K562 (cell line): ENCODE measurements at regions not wholly inside any gene's neighbourhood (a gene's known extent, or its start where the extent isn't known, plus 50 kb on each side); places are given as distances from the start of the nearest gene placed in this dataset.

Experiments
- ATAC-seq: fragments of 200-7000 bp; cut with Tn5 transposase; 3 replicates; pipeline ENCODE4 v1.9.1; 2020; ENCODE audit warnings: moderate library complexity
- BruUV-seq: library from RNA; stranded (reverse); fragments of 400-500 nt; replicated peaks from 2 replicates; lab custom pipeline; 2021; lab: Mats Ljungman, UMichigan
- CTCF ChIA-PET: fragments of 300-600 bp; formaldehyde crosslinking; extraction: SDS; loops from one replicate; lab custom pipeline; 2021; ENCODE audit warnings: low intra/inter-chr PET ratio; lab: Yijun Ruan, JAX
- POLR2A ChIA-PET: fragments of 300-600, 350-650 bp; sonication (Branson Sonifier 250); formaldehyde crosslinking; extraction: SDS; loops from one replicate; lab custom pipeline; 2021; ENCODE audit warnings: antibody characterized with exemption, inconsistent platforms; lab: Yijun Ruan, JAX
- DNase-seq, 4 experiments: peaks; one replicate each; pipeline versions ENCODE4 v3.0.0 to v3.0.0-alpha.2; 2011 to 2018; ENCODE audit warnings: low spot score in 3 of 4, mixed read lengths in 3 of 4; ENCODE audit errors: extremely low read depth in 1 of 4
- FAIRE-seq: peaks from 2 replicates; lab custom pipeline; 2011; peaks lifted over from hg19 to GRCh38; lab: Jason Lieb, UNC
- H2AFZ ChIP-seq: 2 replicates; pipeline ENCODE4 v1.6.0; 2011; ENCODE audit warnings: low read depth, low read length, control low read depth, inconsistent platforms
- H3K27ac ChIP-seq: fragments of 200-600 bp; 3 replicates; pipeline ENCODE4 v1.8.0; 2011; ENCODE audit warnings: low read depth, mild to moderate bottlenecking, control low read depth, inconsistent platforms, low read length, moderate library complexity, mixed read lengths; ENCODE audit errors: extremely low read depth
- H3K27me3 ChIP-seq, 2 experiments: fragments of 300-600 bp in 1 of 2; 2 replicates in 1 of 2; 3 replicates in 1 of 2; pipeline versions ENCODE4 v1.6.0 to v1.8.0; 2011; ENCODE audit warnings: inconsistent platforms in 2 of 2, low read length in 2 of 2, mild to moderate bottlenecking in 1 of 2, mixed read lengths in 1 of 2, moderate library complexity in 1 of 2; ENCODE audit not compliant: control insufficient read depth in 2 of 2, insufficient read depth in 2 of 2
- H3K36me3 ChIP-seq: fragments of 300-600 bp; 3 replicates; pipeline ENCODE4 v1.8.0; 2011; ENCODE audit warnings: mild to moderate bottlenecking, low read length, inconsistent platforms; ENCODE audit not compliant: control insufficient read depth, insufficient read depth
- H3K4me1 ChIP-seq, 2 experiments: fragments of 200-600 bp in 1 of 2; replicated peaks in 1 of 2; 2 replicates in 1 of 2; 3 replicates in 1 of 2; pipeline versions ENCODE4 v1.5.1 to v1.8.0; 2011; ENCODE audit warnings: inconsistent platforms in 2 of 2, low read length in 2 of 2, mild to moderate bottlenecking in 1 of 2, mixed read lengths in 1 of 2, moderate library complexity in 1 of 2; ENCODE audit not compliant: control insufficient read depth in 2 of 2, insufficient read depth in 2 of 2
- H3K4me2 ChIP-seq: 2 replicates; pipeline ENCODE4 v1.6.1; 2011; ENCODE audit warnings: low read length, control low read depth, inconsistent platforms, mixed read lengths; ENCODE audit not compliant: insufficient read depth
- H3K4me3 ChIP-seq: fragments of 200-600 bp; sonication (generic), shearing (Covaris generic); 2 replicates; pipeline ENCODE4 v1.5.1; 2016; ENCODE audit warnings: control low read depth, inconsistent platforms
- H3K79me2 ChIP-seq: fragments of 200-600 bp; 3 replicates; pipeline ENCODE4 v1.8.0; 2011; ENCODE audit warnings: low read length, inconsistent platforms; ENCODE audit not compliant: control insufficient read depth, insufficient read depth
- H3K9ac ChIP-seq, 2 experiments: 2 replicates each; pipeline versions ENCODE4 v1.6.0 to v1.6.1; 2011; ENCODE audit warnings: low read depth in 2 of 2, low read length in 2 of 2, control low read depth in 1 of 2, inconsistent platforms in 1 of 2, mild to moderate bottlenecking in 1 of 2, mixed read lengths in 1 of 2; ENCODE audit not compliant: insufficient read depth in 1 of 2
- H3K9me1 ChIP-seq: one replicate; pipeline ENCODE4 v1.6.0; 2011; ENCODE audit warnings: inconsistent platforms, mild to moderate bottlenecking, low read length, moderate library complexity; ENCODE audit not compliant: control insufficient read depth, insufficient read depth
- H3K9me3 ChIP-seq: replicated peaks from 2 replicates; pipeline ENCODE4 v1.5.1; 2011; ENCODE audit warnings: low read depth, low read length, inconsistent platforms; ENCODE audit not compliant: control insufficient read depth, insufficient read depth
- H4K20me1 ChIP-seq: replicated peaks from 2 replicates; pipeline ENCODE4 v1.6.1; 2011; ENCODE audit warnings: low read length, inconsistent platforms, mixed read lengths; ENCODE audit not compliant: control insufficient read depth, insufficient read depth
- CREB3 ChIP-seq: fragments of 450-650 bp; conservative IDR thresholded peaks from 2 replicates; pipeline ENCODE4 v1.6.1; 2016; ENCODE audit warnings: missing genetic modification characterization, low read depth, mild to moderate bottlenecking, missing compliant biosample characterization, moderate library complexity
- FOXJ2 ChIP-seq: fragments of 200-800 bp; sonication (Bioruptor generic); IDR thresholded peaks from 2 replicates; pipeline ENCODE4 v1.6.1; 2016; ENCODE audit warnings: missing genetic modification characterization, missing compliant biosample characterization
- HNRNPH1 ChIP-seq: fragments of 200-400 bp; formaldehyde crosslinking; optimal IDR thresholded peaks from 2 replicates; pipeline ENCODE3; 2017; ENCODE audit warnings: low read depth, mild to moderate bottlenecking, low read length, moderate library complexity
- HNRNPLL ChIP-seq: fragments of 200-400 bp; formaldehyde crosslinking; IDR thresholded peaks from 2 replicates; pipeline ENCODE4 v1.6.1; 2017; ENCODE audit warnings: low read length, low read depth, mild to moderate bottlenecking; ENCODE audit not compliant: poor library complexity, severe bottlenecking
- PRMT5 ChIP-seq: sonication (generic); formaldehyde crosslinking; IDR thresholded peaks from 2 replicates; pipeline ENCODE4 v1.5.0; 2020; ENCODE audit warnings: missing genetic modification reagents
- TBP ChIP-seq: optimal IDR thresholded peaks from 2 replicates; pipeline ENCODE3; 2011; ENCODE audit warnings: low read depth, low read length, improper control_type of control experiment
- TCF3 ChIP-seq: sonication (generic); formaldehyde crosslinking; IDR thresholded peaks from 2 replicates; pipeline ENCODE4 v1.4.0; 2020; ENCODE audit warnings: mild to moderate bottlenecking, missing genetic modification reagents
- ZBED1 ChIP-seq: IDR thresholded peaks from 2 replicates; pipeline ENCODE4 v1.6.1; 2014
- ZNF449 ChIP-seq: fragments of 250-450 bp; sonication (Bioruptor Pico); IDR thresholded peaks from 2 replicates; pipeline ENCODE4 v1.8.0; 2022; ENCODE audit warnings: moderate library complexity, mild to moderate bottlenecking, inconsistent platforms
- WGBS: fragments of 100-300 bp; shearing (Covaris generic); methylation state at CpG from one replicate; pipeline ENCODE4 v1.1.6; 2016; ENCODE audit warnings: low coverage, mixed read lengths; ENCODE audit not compliant: insufficient coverage; ENCODE audit errors: missing lambda C conversion rate; 5-methylcytosine and 5-hydroxymethylcytosine counted together
- in situ Hi-C: fragments of 300-500 bp; cut with MboI; formaldehyde crosslinking; loops from 4 replicates; pipeline ENCODE4 v1.15.0; 2018; ENCODE audit warnings: inconsistent platforms, mixed read lengths
- intact Hi-C: fragments of 100-400 bp; cut with micrococcal nuclease; formaldehyde crosslinking; loops from 2 replicates; pipeline ENCODE4 v1.14.2; 2022

GRCh38 chr4:164251257-164251656 lies 502.7 kb upstream of the SMIM31 start:
- no peak overlapping the region for H3K4me3 ChIP-seq
- ATAC-seq (no peak), DNase-seq (no peak)
- H3K9ac ChIP-seq: no peak overlapping the region
- CTCF ChIA-PET: no interaction called here
- no peaks in the 10 kb centered on the region for H4K20me1 ChIP-seq
- no TSS peak for BruUV-seq
- no peaks in the 10 kb centered on the region for H3K9me3 ChIP-seq
- H3K4me2 ChIP-seq: no peak overlapping the region
- H3K79me2 ChIP-seq: no peaks in the 10 kb centered on the region
- WGBS: 7% methylated on average over 7 of the region's 7 CpGs
- TF ChIP-seq HNRNPH1 (no peak), FOXJ2 (no peak), HNRNPLL (no peak), ZBED1 (no peak), ZNF449 (CRISPR knock-in tag) (no peak), PRMT5 (no peak), CREB3 (tag) (no peak), TCF3 (CRISPR knock-in tag) (no peak), TBP (no peak)
- TF ChIP-seq, all 486 proteins: peak for 0
- POLR2A ChIA-PET: no interaction called here
- Histone ChIP-seq H3K27me3 (no peaks in the 10 kb centered on the region), H2AFZ (no peak overlapping the region), H3K36me3 (no peaks in the 10 kb centered on the region), H3K27ac (no peak overlapping the region), H3K9me1 (no peaks in the 10 kb centered on the region), H3K4me1 (no peaks in the 10 kb centered on the region)
- no peak for FAIRE-seq
- in situ Hi-C loops: no loop called here
- intact Hi-C loops: no loop called here
